ENCODE measurements at regions not wholly inside any gene's neighbourhood (a gene's known extent, or its start where the extent isn't known, plus 50 kb on each side); places are given as distances from the start of the nearest gene placed in this dataset.

DNA sequence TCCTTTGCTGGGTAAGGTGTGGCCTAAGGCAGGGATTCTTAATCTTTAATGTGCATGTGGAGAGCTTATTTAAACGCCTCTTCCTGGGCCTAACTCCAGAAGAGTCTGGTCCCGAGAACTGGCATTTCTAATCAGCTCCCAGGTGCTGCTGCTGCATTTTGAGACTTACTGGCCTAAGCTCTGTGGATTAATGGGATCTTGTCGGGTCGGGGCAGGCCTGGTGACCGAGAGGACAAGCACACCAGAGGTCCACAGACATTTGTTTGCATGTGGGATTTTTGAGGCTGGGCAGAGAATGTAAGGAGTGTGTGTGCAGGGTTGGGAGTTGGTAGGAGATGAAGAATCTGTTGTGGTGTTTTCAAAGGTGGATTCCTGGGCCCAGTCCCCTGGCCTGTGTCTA is 95.0 kb upstream of the DAP start:
- no TSS peak for BruUV-seq (replicated peaks)

DNA sequence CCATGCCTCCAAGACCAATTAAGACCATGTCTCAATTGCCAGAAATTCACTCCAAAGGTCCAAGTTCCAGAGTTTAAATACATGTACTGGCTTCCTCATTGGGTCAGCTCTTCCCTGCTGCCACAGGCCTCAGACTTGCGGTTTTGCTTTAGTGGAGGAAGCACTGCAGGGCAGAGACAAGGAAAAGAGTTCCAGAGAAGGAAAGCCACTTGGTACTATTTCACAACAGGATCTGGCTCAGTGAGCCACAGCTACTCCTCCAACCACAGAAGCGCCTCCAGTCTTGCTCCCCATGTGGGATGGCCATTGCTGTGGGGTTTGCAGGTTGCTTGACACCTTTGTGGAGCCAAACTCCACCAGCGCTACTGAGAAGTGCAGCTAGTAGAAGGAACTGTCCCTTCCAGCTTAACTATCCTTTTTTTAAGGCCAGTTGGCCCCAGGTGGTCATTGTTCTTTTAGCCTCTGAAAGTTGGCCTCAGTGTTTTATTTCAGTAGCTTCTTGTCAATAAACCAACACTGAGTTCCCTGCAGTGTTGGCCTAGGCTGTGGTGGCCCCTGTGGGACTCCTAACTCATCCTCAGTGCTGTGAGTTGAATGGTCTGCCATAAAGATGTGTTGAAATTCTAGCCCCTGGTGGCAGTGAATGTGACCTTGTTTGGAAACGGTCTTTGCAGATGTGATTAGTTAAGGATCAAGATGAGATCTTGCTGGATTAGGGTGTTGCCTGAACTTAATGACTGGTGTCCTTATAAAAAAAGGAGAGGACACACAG is 93.7 kb upstream of the DAP start:
- TF ChIP-seq, protein P1, sequence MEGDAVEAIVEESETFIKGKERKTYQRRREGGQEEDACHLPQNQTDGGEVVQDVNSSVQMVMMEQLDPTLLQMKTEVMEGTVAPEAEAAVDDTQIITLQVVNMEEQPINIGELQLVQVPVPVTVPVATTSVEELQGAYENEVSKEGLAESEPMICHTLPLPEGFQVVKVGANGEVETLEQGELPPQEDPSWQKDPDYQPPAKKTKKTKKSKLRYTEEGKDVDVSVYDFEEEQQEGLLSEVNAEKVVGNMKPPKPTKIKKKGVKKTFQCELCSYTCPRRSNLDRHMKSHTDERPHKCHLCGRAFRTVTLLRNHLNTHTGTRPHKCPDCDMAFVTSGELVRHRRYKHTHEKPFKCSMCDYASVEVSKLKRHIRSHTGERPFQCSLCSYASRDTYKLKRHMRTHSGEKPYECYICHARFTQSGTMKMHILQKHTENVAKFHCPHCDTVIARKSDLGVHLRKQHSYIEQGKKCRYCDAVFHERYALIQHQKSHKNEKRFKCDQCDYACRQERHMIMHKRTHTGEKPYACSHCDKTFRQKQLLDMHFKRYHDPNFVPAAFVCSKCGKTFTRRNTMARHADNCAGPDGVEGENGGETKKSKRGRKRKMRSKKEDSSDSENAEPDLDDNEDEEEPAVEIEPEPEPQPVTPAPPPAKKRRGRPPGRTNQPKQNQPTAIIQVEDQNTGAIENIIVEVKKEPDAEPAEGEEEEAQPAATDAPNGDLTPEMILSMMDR (conservative IDR thresholded peaks at IDR 0.05; ENCODE audit: low read length), result no peak
- TF ChIP-seq EZH2phosphoT487 (IDR thresholded peaks at IDR 0.05; ENCODE audit: borderline replicate concordance, low read depth, low read length), result no peak
- H3K36me3 ChIP-seq (ENCODE audit: insufficient read depth, low read length), result no peaks in the 10 kb centered on the region
- no peak overlapping the region for H3K4me2 ChIP-seq (ENCODE audit: low read length)
- no peak for DNase-seq (ENCODE audit: low spot score)
- intact Hi-C loops (cut with micrococcal nuclease; ENCODE audit: unreplicated experiment), result no loop called here
- no peak overlapping the region for H3K27ac ChIP-seq (ENCODE audit: low read depth, low read length, poor library complexity, severe bottlenecking)
- BruUV-seq (replicated peaks), result no TSS peak
- H3K79me2 ChIP-seq (ENCODE audit: insufficient read depth, low read depth, low read length), result no peaks in the 10 kb centered on the region
- no peaks in the 10 kb centered on the region for H4K20me1 ChIP-seq (ENCODE audit: insufficient read depth, low read length)
- H2AFZ ChIP-seq (ENCODE audit: low read length), result no peak overlapping the region
- H3K4me3 ChIP-seq (ENCODE audit: low read depth, low read length, poor library complexity, severe bottlenecking), result no peak overlapping the region
- ChIA-PET POLR2A (interaction anchor here (0.7 kb wide), 1 partner anchor 1036 kb away, joined by 4 read pairs; no protein-coding TSS in a partner anchor), CTCF (ENCODE audit: unreplicated experiment) (interaction anchor here (1.2 kb wide), 1 partner anchor 19 kb away, joined by 3 read pairs; no protein-coding TSS in a partner anchor)
- H3K4me1 ChIP-seq (ENCODE audit: insufficient read depth, low read length, poor library complexity, severe bottlenecking), result no peaks in the 10 kb centered on the region
- H3K9me3 ChIP-seq (ENCODE audit: low read length), result no peaks in the 10 kb centered on the region
- H3K9me2 ChIP-seq (ENCODE audit: insufficient read depth, low read length), result no peaks in the 10 kb centered on the region

More for the DNA sequence above, 95.0 kb upstream of the DAP start:
- Histone ChIP-seq H2AFZ (ENCODE audit: low read length) (no peak overlapping the region), H3K9me3 (ENCODE audit: low read length) (no peaks in the 10 kb centered on the region), H3K79me2 (ENCODE audit: insufficient read depth, low read depth, low read length) (no peaks in the 10 kb centered on the region), H3K4me1 (ENCODE audit: insufficient read depth, low read length, poor library complexity, severe bottlenecking) (no peaks in the 10 kb centered on the region), H4K20me1 (ENCODE audit: insufficient read depth, low read length) (no peaks in the 10 kb centered on the region), H3K9me2 (ENCODE audit: insufficient read depth, low read length) (no peaks in the 10 kb centered on the region), H3K4me3 (ENCODE audit: low read depth, low read length, poor library complexity, severe bottlenecking) (no peak overlapping the region), H3K27ac (ENCODE audit: low read depth, low read length, poor library complexity, severe bottlenecking) (no peak overlapping the region), H3K4me2 (ENCODE audit: low read length) (no peak overlapping the region), H3K36me3 (ENCODE audit: insufficient read depth, low read length) (no peaks in the 10 kb centered on the region)
- POLR2A ChIA-PET, result no interaction called here
- no peak for TF ChIP-seq EZH2phosphoT487 (IDR thresholded peaks at IDR 0.05; ENCODE audit: borderline replicate concordance, low read depth, low read length)
- TF ChIP-seq, protein P1 (conservative IDR thresholded peaks at IDR 0.05; ENCODE audit: low read length), result no peak
- CTCF ChIA-PET (ENCODE audit: unreplicated experiment), result no interaction called here
- intact Hi-C loops (cut with micrococcal nuclease; ENCODE audit: unreplicated experiment), result no loop called here
- DNase-seq (ENCODE audit: low spot score), result no peak

DNA sequence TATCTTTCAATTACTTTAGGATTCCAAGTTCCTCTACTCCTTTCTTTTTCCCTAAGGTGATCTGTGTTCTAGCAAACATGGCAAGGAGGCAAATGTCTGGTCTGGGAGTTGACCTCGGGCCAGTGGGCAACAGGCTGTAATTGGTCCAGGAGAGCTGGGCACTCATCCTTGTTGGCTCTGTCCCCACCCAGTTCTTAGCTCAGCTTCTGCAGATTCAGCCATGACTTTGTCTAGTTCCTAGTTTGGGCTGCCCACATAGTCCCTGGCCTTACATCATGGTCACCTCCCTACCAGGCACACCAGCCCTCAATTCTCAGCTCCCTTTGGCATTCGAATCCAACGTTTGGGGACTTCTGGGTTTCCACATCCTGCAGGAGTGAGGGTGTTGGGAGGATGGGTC is 92.1 kb upstream of the DAP start:
- intact Hi-C loops (cut with micrococcal nuclease; ENCODE audit: unreplicated experiment), result no loop called here
- H3K79me2 ChIP-seq (ENCODE audit: insufficient read depth, low read depth, low read length), result no peaks in the 10 kb centered on the region
- H3K36me3 ChIP-seq (ENCODE audit: insufficient read depth, low read length), result no peaks in the 10 kb centered on the region
- H3K4me2 ChIP-seq (ENCODE audit: low read length), result no peak overlapping the region
- no peaks in the 10 kb centered on the region for H3K9me3 ChIP-seq (ENCODE audit: low read length)
- no peaks in the 10 kb centered on the region for H4K20me1 ChIP-seq (ENCODE audit: insufficient read depth, low read length)
- no peaks in the 10 kb centered on the region for H3K9me2 ChIP-seq (ENCODE audit: insufficient read depth, low read length)
- POLR2A ChIA-PET, result no interaction called here
- TF ChIP-seq EZH2phosphoT487 (IDR thresholded peaks at IDR 0.05; ENCODE audit: borderline replicate concordance, low read depth, low read length), result no peak
- TF ChIP-seq, protein P1 (conservative IDR thresholded peaks at IDR 0.05; ENCODE audit: low read length), result no peak
- H3K4me3 ChIP-seq (ENCODE audit: low read depth, low read length, poor library complexity, severe bottlenecking), result no peak overlapping the region
- no peak for DNase-seq (ENCODE audit: low spot score)
- H2AFZ ChIP-seq (ENCODE audit: low read length), result no peak overlapping the region
- no peaks in the 10 kb centered on the region for H3K4me1 ChIP-seq (ENCODE audit: insufficient read depth, low read length, poor library complexity, severe bottlenecking)
- CTCF ChIA-PET (ENCODE audit: unreplicated experiment), result no interaction called here
- BruUV-seq (replicated peaks), result no TSS peak
- no peak overlapping the region for H3K27ac ChIP-seq (ENCODE audit: low read depth, low read length, poor library complexity, severe bottlenecking)
